ENCODE measurements at regions not wholly inside any gene's neighbourhood (a gene's known extent, or its start where the extent isn't known, plus 50 kb on each side); places are given as distances from the start of the nearest gene placed in this dataset.

DNA sequence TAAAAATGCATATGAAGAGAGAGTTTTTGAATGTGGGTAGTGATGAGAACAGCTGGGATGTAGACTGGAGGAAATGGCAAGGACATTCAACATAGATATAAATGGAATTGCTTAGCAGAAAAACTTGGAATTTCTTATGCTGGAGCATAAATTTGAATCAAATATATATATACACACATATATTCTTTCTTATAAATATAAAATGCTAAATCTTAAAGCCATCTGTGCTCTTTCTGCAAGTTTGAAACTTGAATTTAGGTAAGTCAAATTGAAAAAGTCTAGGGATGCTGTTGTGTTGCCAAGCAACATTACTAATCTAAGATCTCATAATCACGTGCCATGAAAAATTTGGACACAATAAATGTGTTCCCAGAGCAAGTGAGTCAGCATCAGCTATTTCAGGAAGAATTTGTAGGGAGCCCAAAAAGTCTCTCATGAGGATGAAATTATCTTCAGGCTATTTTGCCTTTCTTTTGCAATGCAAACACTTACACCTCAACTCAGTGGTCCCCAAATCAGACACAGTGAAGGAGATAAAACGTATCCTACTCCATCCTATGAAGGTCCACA is 58.4 kb upstream of the ALDH1A1 start:
- no peak for DNase-seq

- no peak for DNase-seq
Measured at GRCh38 chr9:73009649-73010288, 56.9 kb upstream of the ALDH1A1 start.

GRCh38 chr9:73007966-73008672 is 55.3 kb upstream of the ALDH1A1 start:
- no peak for DNase-seq

DNA sequence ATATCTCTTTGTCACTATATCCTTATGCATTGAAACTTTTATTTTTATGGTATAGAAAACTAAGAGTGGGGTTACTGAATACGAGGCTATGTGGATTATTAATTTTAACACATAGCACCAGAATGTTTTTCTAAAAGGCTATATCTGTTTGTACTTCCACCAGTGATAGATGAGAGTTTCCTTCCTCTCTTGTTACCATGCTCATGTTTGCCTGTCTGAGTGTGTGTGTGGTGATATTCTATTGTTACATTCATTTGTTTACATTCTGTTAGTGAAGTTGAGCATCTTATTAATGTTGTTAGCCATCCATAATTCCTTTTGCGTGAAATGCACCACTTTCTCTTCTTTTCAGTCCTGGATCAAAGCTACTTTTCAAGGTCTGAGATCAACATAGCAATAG is 54.1 kb upstream of the ALDH1A1 start:
- no peak for DNase-seq

Measured in CD4-positive, alpha-beta T cell treated with Interferon gamma for 1 hour (primary cell).